Stomach (tissue), 8 donors: ENCODE measurements at regions not wholly inside any gene's neighbourhood (a gene's known extent, or its start where the extent isn't known, plus 50 kb on each side); places are given as distances from the start of the nearest gene placed in this dataset.
A peak's percentile ranks its signal among the peaks of the same experiment; 100 is the strongest.

Experiments used
- DNase-seq, 2 donors: peaks; one replicate each; pipeline versions ENCODE4 v3.0.0 to v3.0.0-alpha.2; 2013 to 2019
- H3K27ac ChIP-seq, 5 donors: fragments of 200-600 bp in 4 of 5; sonication (generic) in 4 of 5; one replicate each; pipeline ENCODE4 v1.5.1; 2013 to 2019; ENCODE audit warnings: mild to moderate bottlenecking in 1 of 5, moderate library complexity in 1 of 5
- H3K27me3 ChIP-seq, 3 donors: fragments of 200-600 bp; sonication (generic); one replicate each; pipeline ENCODE4 v1.5.1; 2017 to 2019; ENCODE audit warnings: mixed run types in 1 of 3
- H3K36me3 ChIP-seq, 4 donors: fragments of 200-600 bp; sonication (generic); 1 replicate in 3 of 4; 2 replicates in 1 of 4; pipeline ENCODE4 v1.5.1; 2016 to 2019
- H3K4me1 ChIP-seq, 4 donors: fragments of 200-600 bp; sonication (generic); one replicate each; pipeline ENCODE4 v1.5.1; 2016 to 2019
- H3K4me3 ChIP-seq, 4 donors: fragments of 200-600 bp; sonication (generic) in 3 of 4; one replicate each; pipeline ENCODE4 v1.5.1; 2016 to 2019; ENCODE audit warnings: mild to moderate bottlenecking in 1 of 4
- H3K9me3 ChIP-seq, 4 donors: fragments of 200-600 bp; sonication (generic); one replicate each; pipeline ENCODE4 v1.5.1; 2016 to 2019
- EP300 ChIP-seq: sonication (generic); formaldehyde crosslinking; IDR thresholded peaks from one replicate; pipeline ENCODE4 v1.6.1; 2017; ENCODE audit warnings: antibody characterized with exemption
- POLR2A ChIP-seq, 4 donors: fragments of 450-650 bp; IDR thresholded peaks; one replicate each; pipeline ENCODE4 v1.6.1; 2016; ENCODE audit warnings: antibody characterized with exemption in 4 of 4, control low read depth in 2 of 4, mild to moderate bottlenecking in 1 of 4, moderate library complexity in 1 of 4
- POLR2AphosphoS5 ChIP-seq, 3 donors: sonication (generic); formaldehyde crosslinking; IDR thresholded peaks; one replicate each; pipeline ENCODE4 v1.6.1; 2016; ENCODE audit warnings: antibody characterized with exemption in 3 of 3
- WGBS, 5 donors: extraction: QIAGEN DNeasy Blood & Tissue Kit in 3 of 5; methylation state at CpG; one replicate each; pipeline versions ENCODE4 v1.1.5 to v1.1.7; 2013 to 2018; 5-methylcytosine and 5-hydroxymethylcytosine counted together
- intact Hi-C: fragments of 100-400 bp; cut with DNase I; formaldehyde crosslinking; loops from one replicate; pipeline ENCODE4 v1.15.1; 2023; ENCODE audit warnings: low total_unique reads
- TF ChIP-seq, protein P1 (sequence below), 7 experiments: fragments of 450-650 bp in 4 of 7; fragments of 200-600 bp in 3 of 7; sonication (generic) in 3 of 7; IDR thresholded peaks; one replicate each; pipeline ENCODE4 v1.5.1; 2016 to 2019; ENCODE audit warnings: antibody characterized with exemption in 7 of 7, control low read depth in 2 of 7, mild to moderate bottlenecking in 1 of 7
- donor health status: healthy with polysubstance abuse.
- donor health status: Bipolar disorder and iron deficiency.
- donor health status: healthy.

DNA sequence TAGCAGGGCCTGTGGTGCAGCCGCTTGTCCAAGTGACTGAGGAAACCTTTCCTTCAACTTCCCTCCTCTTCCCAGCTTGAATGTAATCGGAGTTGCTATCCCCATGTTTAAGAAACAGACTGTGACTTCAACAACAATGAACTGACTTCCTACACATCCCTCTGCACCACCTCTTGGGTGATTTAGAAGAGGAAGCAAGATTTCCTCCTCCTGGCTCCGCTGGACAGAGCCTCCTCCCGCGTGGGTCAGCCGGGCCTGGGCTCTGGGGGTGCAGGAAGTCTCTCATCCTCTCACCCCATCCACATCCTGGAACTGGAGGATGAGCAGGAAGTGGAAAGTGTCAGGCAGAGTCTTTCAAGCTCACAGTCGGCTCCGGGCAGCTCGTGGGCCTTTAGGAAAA is 84.3 kb downstream of the GATA6 start:
- no peak for TF ChIP-seq POLR2A (IDR thresholded peaks at IDR 0.05)
- TF ChIP-seq, protein P1, sequence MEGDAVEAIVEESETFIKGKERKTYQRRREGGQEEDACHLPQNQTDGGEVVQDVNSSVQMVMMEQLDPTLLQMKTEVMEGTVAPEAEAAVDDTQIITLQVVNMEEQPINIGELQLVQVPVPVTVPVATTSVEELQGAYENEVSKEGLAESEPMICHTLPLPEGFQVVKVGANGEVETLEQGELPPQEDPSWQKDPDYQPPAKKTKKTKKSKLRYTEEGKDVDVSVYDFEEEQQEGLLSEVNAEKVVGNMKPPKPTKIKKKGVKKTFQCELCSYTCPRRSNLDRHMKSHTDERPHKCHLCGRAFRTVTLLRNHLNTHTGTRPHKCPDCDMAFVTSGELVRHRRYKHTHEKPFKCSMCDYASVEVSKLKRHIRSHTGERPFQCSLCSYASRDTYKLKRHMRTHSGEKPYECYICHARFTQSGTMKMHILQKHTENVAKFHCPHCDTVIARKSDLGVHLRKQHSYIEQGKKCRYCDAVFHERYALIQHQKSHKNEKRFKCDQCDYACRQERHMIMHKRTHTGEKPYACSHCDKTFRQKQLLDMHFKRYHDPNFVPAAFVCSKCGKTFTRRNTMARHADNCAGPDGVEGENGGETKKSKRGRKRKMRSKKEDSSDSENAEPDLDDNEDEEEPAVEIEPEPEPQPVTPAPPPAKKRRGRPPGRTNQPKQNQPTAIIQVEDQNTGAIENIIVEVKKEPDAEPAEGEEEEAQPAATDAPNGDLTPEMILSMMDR (IDR thresholded peaks at IDR 0.05): no peak
- TF ChIP-seq POLR2AphosphoS5 (IDR thresholded peaks at IDR 0.05): no peak
- TF ChIP-seq EP300: no peak
- Histone ChIP-seq H3K9me3 (no peaks in the 10 kb centered on the region), H3K27me3 (no peaks in the 10 kb centered on the region), H3K27ac (peak overlapping the region in 1 of 5 donors; percentile 39), H3K4me1 (peaks cover 0 to 11% (median 0%) of the 10 kb centered on the region in 4 donors), H3K4me3 (no peak overlapping the region), H3K36me3 (no peaks in the 10 kb centered on the region)
- 33 to 40% (median 37%) methylated on average over 9 of the region's 9 CpGs for WGBS, 5 donors
- DNase-seq: peak in 1 of 2 donors; percentile 33
- intact Hi-C loops: no loop called here

DNA sequence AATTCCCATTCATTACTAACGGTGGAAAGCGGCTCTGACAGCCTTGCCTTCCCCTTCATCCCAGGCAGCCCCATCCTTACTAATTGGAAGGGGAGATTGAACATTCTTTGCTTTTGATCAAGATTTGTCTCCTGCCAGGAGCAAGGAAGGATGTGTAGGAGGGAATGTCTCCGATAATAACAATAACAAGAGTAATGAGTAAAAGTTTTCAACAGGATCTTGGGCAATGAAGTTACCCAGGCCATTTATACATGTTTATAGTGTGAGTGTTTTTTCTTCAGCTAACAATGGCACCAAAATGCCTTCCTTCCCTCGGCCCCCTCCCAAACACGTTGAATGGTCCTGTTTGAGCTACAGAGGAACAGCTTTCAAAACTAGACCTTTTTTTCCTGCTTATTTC is 83.8 kb downstream of the GATA6 start:
- Histone ChIP-seq H3K27me3 (no peaks in the 10 kb centered on the region), H3K4me3 (no peak overlapping the region), H3K4me1 (peaks cover 0 to 11% (median 0%) of the 10 kb centered on the region in 4 donors), H3K27ac (no peak overlapping the region), H3K9me3 (no peaks in the 10 kb centered on the region), H3K36me3 (no peaks in the 10 kb centered on the region)
- intact Hi-C loops: no loop called here
- TF ChIP-seq, protein P1 (IDR thresholded peaks at IDR 0.05): no peak
- TF ChIP-seq POLR2A (IDR thresholded peaks at IDR 0.05) (no peak), POLR2AphosphoS5 (IDR thresholded peaks at IDR 0.05) (no peak), EP300 (no peak)
- WGBS, 5 donors: 81 to 89% (median 82%) methylated on average over 5 of the region's 5 CpGs
- DNase-seq: no peak
